Colonic mucosa (tissue), 4 donors: ENCODE measurements at regions not wholly inside any gene's neighbourhood (a gene's known extent, or its start where the extent isn't known, plus 50 kb on each side); places are given as distances from the start of the nearest gene placed in this dataset.

ENCODE experiments used
- DNase-seq: peaks from one replicate; pipeline ENCODE4 v3.0.0-alpha.2; 2020
- H3K27ac ChIP-seq: fragments of 200-600 bp; one replicate; pipeline ENCODE4 v1.8.0; 2021
- H3K27me3 ChIP-seq: fragments of 200-600 bp; one replicate; pipeline ENCODE4 v1.8.0; 2021
- H3K36me3 ChIP-seq: fragments of 200-600 bp; one replicate; pipeline ENCODE4 v1.8.0; 2021
- H3K4me1 ChIP-seq: fragments of 200-600 bp; one replicate; pipeline ENCODE4 v1.8.0; 2021; ENCODE audit warnings: mild to moderate bottlenecking
- H3K4me3 ChIP-seq: fragments of 200-600 bp; one replicate; pipeline ENCODE4 v1.8.0; 2021
- H3K9ac ChIP-seq, 2 donors: one replicate each; pipeline ENCODE4 v1.7.0; 2013; ENCODE audit warnings: control low read depth in 2 of 2, low read depth in 2 of 2, low read length in 2 of 2
- H3K9me3 ChIP-seq: fragments of 200-600 bp; one replicate; pipeline ENCODE4 v1.8.0; 2021
- intact Hi-C: fragments of 100-400 bp; cut with DNase I; formaldehyde crosslinking; loops from one replicate; pipeline ENCODE4 v1.14.1; 2022
- TF ChIP-seq, protein P1 (sequence below): fragments of 200-600 bp; IDR thresholded peaks from one replicate; pipeline ENCODE4 v1.8.0; 2022; ENCODE audit warnings: antibody characterized with exemption, mild to moderate bottlenecking
- donor health status: healthy.
- donor health status: DM: no; HTN: no; CAD: no.
- donor health status: DM: no; HTN: no; CAD: no.

DNA sequence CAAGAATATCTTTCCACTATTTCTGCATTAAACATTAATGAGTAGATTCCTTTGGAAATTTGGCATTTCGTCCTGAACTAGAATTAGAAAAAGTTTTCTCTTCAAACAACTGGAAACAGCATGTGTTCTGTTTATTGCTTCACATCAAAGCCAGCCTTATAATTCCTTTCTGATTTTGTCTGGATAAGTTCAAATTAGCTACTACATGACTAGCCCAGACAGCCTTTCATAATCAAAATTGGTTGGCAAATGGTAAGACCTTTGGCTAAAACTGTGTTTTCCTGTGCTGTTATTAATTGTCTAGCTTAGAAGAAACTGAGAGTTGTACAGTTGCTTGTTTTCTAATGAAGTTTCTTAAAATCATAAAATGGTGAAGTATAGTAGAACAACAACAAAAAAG is 52.7 kb upstream of the P3H2 start:
- no peaks in the 10 kb centered on the region for H3K36me3 ChIP-seq
- TF ChIP-seq, protein P1, sequence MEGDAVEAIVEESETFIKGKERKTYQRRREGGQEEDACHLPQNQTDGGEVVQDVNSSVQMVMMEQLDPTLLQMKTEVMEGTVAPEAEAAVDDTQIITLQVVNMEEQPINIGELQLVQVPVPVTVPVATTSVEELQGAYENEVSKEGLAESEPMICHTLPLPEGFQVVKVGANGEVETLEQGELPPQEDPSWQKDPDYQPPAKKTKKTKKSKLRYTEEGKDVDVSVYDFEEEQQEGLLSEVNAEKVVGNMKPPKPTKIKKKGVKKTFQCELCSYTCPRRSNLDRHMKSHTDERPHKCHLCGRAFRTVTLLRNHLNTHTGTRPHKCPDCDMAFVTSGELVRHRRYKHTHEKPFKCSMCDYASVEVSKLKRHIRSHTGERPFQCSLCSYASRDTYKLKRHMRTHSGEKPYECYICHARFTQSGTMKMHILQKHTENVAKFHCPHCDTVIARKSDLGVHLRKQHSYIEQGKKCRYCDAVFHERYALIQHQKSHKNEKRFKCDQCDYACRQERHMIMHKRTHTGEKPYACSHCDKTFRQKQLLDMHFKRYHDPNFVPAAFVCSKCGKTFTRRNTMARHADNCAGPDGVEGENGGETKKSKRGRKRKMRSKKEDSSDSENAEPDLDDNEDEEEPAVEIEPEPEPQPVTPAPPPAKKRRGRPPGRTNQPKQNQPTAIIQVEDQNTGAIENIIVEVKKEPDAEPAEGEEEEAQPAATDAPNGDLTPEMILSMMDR: no peak
- DNase-seq: no peak

DNA sequence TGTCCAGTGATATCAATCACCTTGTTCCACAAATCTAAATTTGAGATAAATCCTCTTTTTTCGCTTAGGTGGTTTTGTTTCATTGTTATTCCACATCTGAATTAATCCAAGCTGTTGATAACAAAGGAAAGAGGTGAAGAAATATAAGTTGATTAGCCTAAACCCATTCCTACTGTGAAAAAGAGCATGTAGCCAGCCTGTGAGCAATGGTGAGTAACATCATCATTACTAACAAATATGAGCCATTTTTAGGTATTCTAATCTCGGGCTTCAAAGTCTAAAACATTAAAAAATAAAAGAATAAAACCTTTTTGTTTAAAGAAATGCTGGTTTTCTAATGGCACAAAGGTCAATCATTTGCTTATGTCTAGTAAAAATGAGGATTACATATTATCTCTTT is 52.1 kb upstream of the P3H2 start:
- DNase-seq: no peak
- H3K36me3 ChIP-seq: no peaks in the 10 kb centered on the region
- no peak overlapping the region for H3K9ac ChIP-seq
- H3K27ac ChIP-seq: no peak overlapping the region
- no peak overlapping the region for H3K4me3 ChIP-seq
- H3K9me3 ChIP-seq: no peaks in the 10 kb centered on the region
- intact Hi-C loops: no loop called here
- no peaks in the 10 kb centered on the region for H3K4me1 ChIP-seq
- TF ChIP-seq, protein P1: no peak
- H3K27me3 ChIP-seq: no peaks in the 10 kb centered on the region

More for the DNA sequence above, 52.7 kb upstream of the P3H2 start:
- Histone ChIP-seq H3K27me3 (no peaks in the 10 kb centered on the region), H3K9me3 (no peaks in the 10 kb centered on the region), H3K27ac (no peak overlapping the region), H3K4me3 (no peak overlapping the region), H3K9ac (no peak overlapping the region), H3K4me1 (no peaks in the 10 kb centered on the region)
- intact Hi-C loops: no loop called here
